H9 (cell line): ENCODE measurements at regions not wholly inside any gene's neighbourhood (a gene's known extent, or its start where the extent isn't known, plus 50 kb on each side); places are given as distances from the start of the nearest gene placed in this dataset.

Experiments
- DNase-seq: peaks from one replicate; pipeline ENCODE4 v3.0.0-alpha.2; 2017
- H2AFZ ChIP-seq: one replicate; pipeline ENCODE4 v1.6.1; 2013; ENCODE audit warnings: mild to moderate bottlenecking, low read length, control low read depth, moderate library complexity
- H2AK5ac ChIP-seq: 2 replicates; pipeline ENCODE4 v1.6.1; 2013; ENCODE audit warnings: low read length, control low read depth, mixed read lengths; ENCODE audit not compliant: insufficient read length
- H2BK120ac ChIP-seq: one replicate; pipeline ENCODE4 v1.6.1; 2013; ENCODE audit warnings: low read depth, mild to moderate bottlenecking, low read length, control low read depth, inconsistent platforms; ENCODE audit not compliant: poor library complexity, severe bottlenecking
- H2BK12ac ChIP-seq: 2 replicates; pipeline ENCODE4 v1.6.1; 2013; ENCODE audit warnings: low read length, control low read depth, mixed read lengths, low read depth; ENCODE audit not compliant: insufficient read length
- H2BK15ac ChIP-seq: 2 replicates; pipeline ENCODE4 v1.6.1; 2013; ENCODE audit warnings: low read depth, low read length, control low read depth
- H2BK20ac ChIP-seq: one replicate; pipeline ENCODE4 v1.6.1; 2013; ENCODE audit warnings: low read depth, mild to moderate bottlenecking, low read length, control low read depth, inconsistent platforms; ENCODE audit not compliant: poor library complexity, severe bottlenecking
- H2BK5ac ChIP-seq: 2 replicates; pipeline ENCODE4 v1.6.1; 2013; ENCODE audit warnings: low read length, control low read depth, mixed read lengths; ENCODE audit not compliant: insufficient read length
- H3K14ac ChIP-seq: 2 replicates; pipeline ENCODE4 v1.6.1; 2013; ENCODE audit warnings: low read length, control low read depth; ENCODE audit not compliant: insufficient read depth
- H3K18ac ChIP-seq: 2 replicates; pipeline ENCODE4 v1.6.1; 2013; ENCODE audit warnings: low read depth, mild to moderate bottlenecking, mixed read lengths, low read length, control low read depth; ENCODE audit not compliant: insufficient read length
- H3K23ac ChIP-seq: 2 replicates; pipeline ENCODE4 v1.6.1; 2013; ENCODE audit warnings: low read length, control low read depth, mixed read lengths, low read depth; ENCODE audit not compliant: insufficient read length
- H3K23me2 ChIP-seq: 2 replicates; pipeline ENCODE4 v1.6.1; 2013; ENCODE audit warnings: low read depth, mild to moderate bottlenecking, mixed read lengths, low read length, control low read depth; ENCODE audit not compliant: insufficient read length, poor library complexity, severe bottlenecking
- H3K27ac ChIP-seq: 2 replicates; pipeline ENCODE4 v1.5.1; 2013; ENCODE audit warnings: low read length, control low read depth, mixed read lengths, low read depth; ENCODE audit not compliant: insufficient read length
- H3K27me3 ChIP-seq: 2 replicates; pipeline ENCODE4 v1.6.1; 2013; ENCODE audit warnings: low read length, control low read depth, inconsistent platforms; ENCODE audit not compliant: insufficient read depth
- H3K4ac ChIP-seq: 2 replicates; pipeline ENCODE4 v1.6.1; 2013; ENCODE audit warnings: low read depth, mild to moderate bottlenecking, control low read depth, inconsistent platforms, low read length, moderate library complexity
- H3K4me1 ChIP-seq: 2 replicates; pipeline ENCODE4 v1.6.1; 2013; ENCODE audit warnings: low read length, control low read depth, inconsistent platforms; ENCODE audit not compliant: insufficient read depth
- H3K4me2 ChIP-seq: 2 replicates; pipeline ENCODE4 v1.6.1; 2013; ENCODE audit warnings: low read length, control low read depth, mixed read lengths; ENCODE audit not compliant: insufficient read length, insufficient read depth
- H3K56ac ChIP-seq: 2 replicates; pipeline ENCODE4 v1.6.1; 2013; ENCODE audit warnings: low read depth, mild to moderate bottlenecking, mixed read lengths, low read length, control low read depth; ENCODE audit not compliant: insufficient read length
- H3K79me1 ChIP-seq: 2 replicates; pipeline ENCODE4 v1.6.1; 2013; ENCODE audit warnings: low read depth, mild to moderate bottlenecking, moderate library complexity, low read length, control low read depth, inconsistent platforms; ENCODE audit not compliant: insufficient read depth, poor library complexity, severe bottlenecking
- H3K79me2 ChIP-seq: 2 replicates; pipeline ENCODE4 v1.6.1; 2013; ENCODE audit warnings: low read length, control low read depth, inconsistent platforms; ENCODE audit not compliant: insufficient read depth
- H3K9ac ChIP-seq: 2 replicates; pipeline ENCODE4 v1.6.1; 2013; ENCODE audit warnings: low read length, control low read depth, mixed read lengths; ENCODE audit not compliant: insufficient read length; ENCODE audit errors: extremely low read depth
- H3K9me3 ChIP-seq: one replicate; pipeline ENCODE4 v1.6.1; 2013; ENCODE audit warnings: low read depth, low read length, inconsistent platforms; ENCODE audit not compliant: control insufficient read depth
- H3T11ph ChIP-seq: one replicate; pipeline ENCODE4 v1.6.1; 2013; ENCODE audit warnings: mild to moderate bottlenecking, low read length, control low read depth, inconsistent platforms
- H4K20me1 ChIP-seq: one replicate; pipeline ENCODE4 v1.6.1; 2013; ENCODE audit not compliant: control insufficient read depth, insufficient read length, insufficient read depth
- H4K5ac ChIP-seq: 2 replicates; pipeline ENCODE4 v1.6.1; 2013; ENCODE audit warnings: low read depth, mild to moderate bottlenecking, mixed read lengths, low read length, control low read depth; ENCODE audit not compliant: insufficient read length
- H4K8ac ChIP-seq: replicated peaks from 2 replicates; pipeline ENCODE4 v1.6.1; 2013; ENCODE audit warnings: low read length, control low read depth, mixed read lengths, low read depth; ENCODE audit not compliant: insufficient read length
- H4K91ac ChIP-seq: 2 replicates; pipeline ENCODE4 v1.6.1; 2013; ENCODE audit warnings: low read depth, mild to moderate bottlenecking, moderate library complexity, mixed read lengths, low read length, control low read depth; ENCODE audit not compliant: insufficient read length
- H3K27ac Mint-ChIP-seq, 3 experiments: 2 replicates in 2 of 3; 3 replicates in 1 of 3; pipeline ENCODE4 v1.8.0; 2020 to 2021; ENCODE audit warnings: mixed read lengths in 3 of 3, mild to moderate bottlenecking in 1 of 3, moderate library complexity in 1 of 3
- H3K27me3 Mint-ChIP-seq: 2 replicates; pipeline ENCODE4 v1.8.0; 2021; ENCODE audit warnings: low read depth, mild to moderate bottlenecking, moderate library complexity, mixed read lengths
- H3K36me3 Mint-ChIP-seq, 3 experiments: 2 replicates in 2 of 3; 3 replicates in 1 of 3; pipeline ENCODE4 v1.8.0; 2020 to 2021; ENCODE audit warnings: low read depth in 3 of 3, mixed read lengths in 3 of 3; ENCODE audit not compliant: insufficient read depth in 1 of 3
- H3K4me1 Mint-ChIP-seq, 2 experiments: 2 replicates each; pipeline ENCODE4 v1.8.0; 2020; ENCODE audit warnings: mixed read lengths in 2 of 2
- H3K4me3 Mint-ChIP-seq, 2 experiments: 2 replicates in 1 of 2; 3 replicates in 1 of 2; pipeline ENCODE4 v1.8.0; 2020 to 2021; ENCODE audit warnings: mild to moderate bottlenecking in 2 of 2, mixed read lengths in 2 of 2, moderate library complexity in 1 of 2
- H3K9me3 Mint-ChIP-seq, 2 experiments: 2 replicates in 1 of 2; 3 replicates in 1 of 2; pipeline ENCODE4 v1.8.0; 2020; ENCODE audit warnings: mild to moderate bottlenecking in 2 of 2, mixed read lengths in 2 of 2, moderate library complexity in 1 of 2
- WGBS: extraction: QIAGEN DNeasy Blood & Tissue Kit; methylation state at CpG from one replicate; pipeline ENCODE4 v1.1.7; 2013; ENCODE audit warnings: missing lambda C conversion rate, low lambda C conversion rate, mixed read lengths; ENCODE audit not compliant: insufficient read length; ENCODE audit errors: extremely low coverage; 5-methylcytosine and 5-hydroxymethylcytosine counted together
- TF ChIP-seq, protein P1 (sequence below): fragments of 200-600 bp; sonication (generic); conservative IDR thresholded peaks from 3 replicates; pipeline ENCODE4 v1.8.0; 2021; ENCODE audit warnings: antibody characterized with exemption, mild to moderate bottlenecking

- no peak overlapping the region for H3K56ac ChIP-seq
- H2BK5ac ChIP-seq = no peak overlapping the region
- no peaks in the 10 kb centered on the region for H3K36me3 Mint-ChIP-seq
- H3K27ac ChIP-seq = no peak overlapping the region
- no peak overlapping the region for H2AK5ac ChIP-seq
- H2BK12ac ChIP-seq = no peak overlapping the region
- no peaks in the 10 kb centered on the region for H3K4me1 Mint-ChIP-seq
- H3K27ac Mint-ChIP-seq = no peak overlapping the region
- TF ChIP-seq, protein P1, sequence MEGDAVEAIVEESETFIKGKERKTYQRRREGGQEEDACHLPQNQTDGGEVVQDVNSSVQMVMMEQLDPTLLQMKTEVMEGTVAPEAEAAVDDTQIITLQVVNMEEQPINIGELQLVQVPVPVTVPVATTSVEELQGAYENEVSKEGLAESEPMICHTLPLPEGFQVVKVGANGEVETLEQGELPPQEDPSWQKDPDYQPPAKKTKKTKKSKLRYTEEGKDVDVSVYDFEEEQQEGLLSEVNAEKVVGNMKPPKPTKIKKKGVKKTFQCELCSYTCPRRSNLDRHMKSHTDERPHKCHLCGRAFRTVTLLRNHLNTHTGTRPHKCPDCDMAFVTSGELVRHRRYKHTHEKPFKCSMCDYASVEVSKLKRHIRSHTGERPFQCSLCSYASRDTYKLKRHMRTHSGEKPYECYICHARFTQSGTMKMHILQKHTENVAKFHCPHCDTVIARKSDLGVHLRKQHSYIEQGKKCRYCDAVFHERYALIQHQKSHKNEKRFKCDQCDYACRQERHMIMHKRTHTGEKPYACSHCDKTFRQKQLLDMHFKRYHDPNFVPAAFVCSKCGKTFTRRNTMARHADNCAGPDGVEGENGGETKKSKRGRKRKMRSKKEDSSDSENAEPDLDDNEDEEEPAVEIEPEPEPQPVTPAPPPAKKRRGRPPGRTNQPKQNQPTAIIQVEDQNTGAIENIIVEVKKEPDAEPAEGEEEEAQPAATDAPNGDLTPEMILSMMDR = no peak
- H2BK20ac ChIP-seq = no peak overlapping the region
- no peak overlapping the region for H3K4ac ChIP-seq
- H3T11ph ChIP-seq = no peak overlapping the region
- no peak overlapping the region for H3K14ac ChIP-seq
- no peaks in the 10 kb centered on the region for H3K4me1 ChIP-seq
- H4K91ac ChIP-seq = no peak overlapping the region
- H3K9ac ChIP-seq = no peak overlapping the region
- H3K27me3 Mint-ChIP-seq = no peaks in the 10 kb centered on the region
- no peak overlapping the region for H2BK15ac ChIP-seq
- H4K5ac ChIP-seq = no peak overlapping the region
- H3K4me2 ChIP-seq = no peak overlapping the region
- H3K27me3 ChIP-seq = no peaks in the 10 kb centered on the region
- no peak overlapping the region for H3K23ac ChIP-seq
- H2AFZ ChIP-seq = no peak overlapping the region
- no CpG with 5 or more reads among the region's 2 CpGs for whole genome bisulfite sequencing
- no peaks in the 10 kb centered on the region for H4K20me1 ChIP-seq
- H2BK120ac ChIP-seq = no peak overlapping the region
- H3K18ac ChIP-seq = no peak overlapping the region
- H3K23me2 ChIP-seq = no peaks in the 10 kb centered on the region
- H3K9me3 Mint-ChIP-seq = no peaks in the 10 kb centered on the region
- H3K79me2 ChIP-seq = no peaks in the 10 kb centered on the region
- H3K9me3 ChIP-seq = no peaks in the 10 kb centered on the region
- DNase-seq = no peak
- no peak overlapping the region for H3K4me3 Mint-ChIP-seq
- no peaks in the 10 kb centered on the region for H3K79me1 ChIP-seq
- H4K8ac ChIP-seq = no peak overlapping the region
These were observed 566.8 kb upstream of the AADAT start for GRCh38 chr4:170656506-170656905.
